Loucy (cell line): ENCODE measurements at regions not wholly inside any gene's neighbourhood (a gene's known extent, or its start where the extent isn't known, plus 50 kb on each side); places are given as distances from the start of the nearest gene placed in this dataset.

Experiments
- H2AFZ ChIP-seq: fragments of 200-600 bp; sonication (generic); 2 replicates; pipeline ENCODE4 v1.6.0; 2016; ENCODE audit warnings: antibody characterized with exemption, mild to moderate bottlenecking, low read length, moderate library complexity
- H3F3A ChIP-seq: fragments of 200-600 bp; 2 replicates; pipeline ENCODE4 v1.6.0; 2016; ENCODE audit warnings: antibody characterized with exemption, low read depth, mild to moderate bottlenecking
- H3K27me3 ChIP-seq: fragments of 200-600 bp; sonication (generic); 2 replicates; pipeline ENCODE4 v1.6.1; 2014; ENCODE audit warnings: low read length, mild to moderate bottlenecking; ENCODE audit not compliant: insufficient read depth, poor library complexity, severe bottlenecking
- H3K36me3 ChIP-seq: fragments of 200-600 bp; sonication (generic); 2 replicates; pipeline ENCODE4 v1.6.1; 2016; ENCODE audit warnings: low read length; ENCODE audit not compliant: insufficient read depth
- H3K4me1 ChIP-seq: fragments of 200-600 bp; sonication (generic); 2 replicates; pipeline ENCODE4 v1.5.1; 2014; ENCODE audit warnings: low read length, mild to moderate bottlenecking; ENCODE audit not compliant: insufficient read depth, poor library complexity, severe bottlenecking
- H3K4me2 ChIP-seq: fragments of 200-600 bp; sonication (generic); 2 replicates; pipeline ENCODE4 v1.6.0; 2014; ENCODE audit warnings: antibody characterized with exemption, low read length, low read depth, mild to moderate bottlenecking; ENCODE audit not compliant: poor library complexity, severe bottlenecking
- H3K4me3 ChIP-seq: fragments of 200-600 bp; sonication (generic); 2 replicates; pipeline ENCODE4 v1.5.1; 2014; ENCODE audit warnings: low read length, mild to moderate bottlenecking, mixed read lengths; ENCODE audit not compliant: poor library complexity, severe bottlenecking
- H3K79me2 ChIP-seq: fragments of 200-600 bp; sonication (generic); 2 replicates; pipeline ENCODE4 v1.6.1; 2014; ENCODE audit warnings: low read length; ENCODE audit not compliant: insufficient read depth
- H3K9ac ChIP-seq: fragments of 200-600 bp; sonication (generic); 2 replicates; pipeline ENCODE4 v1.6.0; 2014; ENCODE audit warnings: mild to moderate bottlenecking, low read depth, low read length, moderate library complexity; ENCODE audit not compliant: poor library complexity, severe bottlenecking
- H3K9me2 ChIP-seq: fragments of 200-600 bp; sonication (generic); replicated peaks from 2 replicates; pipeline ENCODE4 v1.6.1; 2016; ENCODE audit warnings: low read depth, low read length, mixed read lengths
- H3K9me3 ChIP-seq: fragments of 200-600 bp; sonication (generic); 2 replicates; pipeline ENCODE4 v1.6.1; 2014; ENCODE audit warnings: mild to moderate bottlenecking, antibody characterized with exemption, low read length, low read depth; ENCODE audit not compliant: insufficient read depth
- H4K20me1 ChIP-seq: fragments of 200-600 bp; sonication (generic); 2 replicates; pipeline ENCODE4 v1.6.0; 2014; ENCODE audit warnings: antibody characterized with exemption, low read length, mild to moderate bottlenecking; ENCODE audit not compliant: insufficient read depth, poor library complexity, severe bottlenecking
- CTCF ChIP-seq: fragments of 200-600 bp; sonication (generic); conservative IDR thresholded peaks from 2 replicates; pipeline ENCODE4 v1.5.1; 2014; ENCODE audit warnings: mild to moderate bottlenecking, antibody characterized with exemption, low read length
- EZH2phosphoT487 ChIP-seq: fragments of 200-600 bp; IDR thresholded peaks from 2 replicates; pipeline ENCODE4 v1.6.1; 2018; ENCODE audit warnings: antibody characterized with exemption, mild to moderate bottlenecking, moderate library complexity, borderline replicate concordance

DNA sequence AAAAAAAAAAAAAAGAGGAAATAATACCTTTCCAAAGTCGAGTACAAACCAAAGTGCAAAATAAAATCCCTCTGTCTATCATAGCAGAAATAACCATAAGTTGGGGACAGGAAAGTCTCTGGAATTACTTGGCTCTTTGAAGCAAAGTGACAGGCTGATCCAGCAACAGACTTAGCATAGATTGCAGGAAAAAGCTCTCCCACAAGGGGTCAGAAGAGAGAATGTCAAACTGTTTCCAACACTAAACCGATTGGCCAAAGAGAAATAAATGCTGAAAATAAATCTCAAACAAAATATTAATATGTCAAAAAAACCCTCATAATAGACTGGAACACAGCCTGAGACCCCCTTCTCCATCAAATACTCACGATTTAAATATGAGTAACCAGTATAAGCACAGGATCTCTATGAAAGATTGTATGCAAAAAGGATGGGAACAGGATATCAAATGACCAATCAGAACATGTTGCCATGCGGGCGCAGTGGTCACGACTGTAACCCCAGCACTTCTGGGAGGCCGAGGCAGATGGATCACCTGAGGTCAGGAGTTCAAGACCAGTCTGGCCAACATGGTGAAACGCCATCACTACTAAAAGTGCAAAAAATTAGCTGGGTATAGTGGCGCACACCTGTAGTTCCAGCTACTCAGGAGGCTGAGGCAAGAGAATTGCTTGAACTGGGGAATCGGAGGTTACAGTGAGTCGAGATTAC is 1000.7 kb upstream of the LRRN3 start:
- H2AFZ ChIP-seq: no peak overlapping the region
- H3K9ac ChIP-seq: no peak overlapping the region
- no peaks in the 10 kb centered on the region for H3K9me2 ChIP-seq
- TF ChIP-seq EZH2phosphoT487: no peak
- peak; percentile 59 for TF ChIP-seq CTCF
- H3K4me3 ChIP-seq: no peak overlapping the region
- no peaks in the 10 kb centered on the region for H4K20me1 ChIP-seq
- H3K4me1 ChIP-seq: no peaks in the 10 kb centered on the region
- H3K79me2 ChIP-seq: no peaks in the 10 kb centered on the region
- no peaks in the 10 kb centered on the region for H3F3A ChIP-seq
- H3K4me2 ChIP-seq: no peak overlapping the region
- H3K27me3 ChIP-seq: no peaks in the 10 kb centered on the region
- H3K9me3 ChIP-seq: no peaks in the 10 kb centered on the region
- H3K36me3 ChIP-seq: no peaks in the 10 kb centered on the region

- H3K36me3 ChIP-seq: no peaks in the 10 kb centered on the region
- TF ChIP-seq CTCF (no peak), EZH2phosphoT487 (no peak)
- H3K9me2 ChIP-seq: no peaks in the 10 kb centered on the region
- no peaks in the 10 kb centered on the region for H3K4me1 ChIP-seq
- no peaks in the 10 kb centered on the region for H4K20me1 ChIP-seq
- H3F3A ChIP-seq: no peaks in the 10 kb centered on the region
- no peak overlapping the region for H2AFZ ChIP-seq
- H3K27me3 ChIP-seq: no peaks in the 10 kb centered on the region
- no peak overlapping the region for H3K4me3 ChIP-seq
- no peaks in the 10 kb centered on the region for H3K79me2 ChIP-seq
- no peak overlapping the region for H3K4me2 ChIP-seq
- no peaks in the 10 kb centered on the region for H3K9me3 ChIP-seq
- H3K9ac ChIP-seq: no peak overlapping the region
Measured at GRCh38 chr7:110095372-110096052, 995.4 kb upstream of the LRRN3 start.

GRCh38 chr7:110104243-110104642 is 986.7 kb upstream of the LRRN3 start:
- H2AFZ ChIP-seq: no peak overlapping the region
- no peak for TF ChIP-seq CTCF
- no peak for TF ChIP-seq EZH2phosphoT487
- H3K9ac ChIP-seq: no peak overlapping the region

More at GRCh38 chr7:110104243-110104642, 986.7 kb upstream of the LRRN3 start:
- Histone ChIP-seq H3K4me1 (no peaks in the 10 kb centered on the region), H4K20me1 (no peaks in the 10 kb centered on the region), H3F3A (no peaks in the 10 kb centered on the region), H3K4me3 (no peak overlapping the region), H3K9me3 (no peaks in the 10 kb centered on the region), H3K36me3 (no peaks in the 10 kb centered on the region), H3K4me2 (no peak overlapping the region), H3K79me2 (no peaks in the 10 kb centered on the region), H3K27me3 (no peaks in the 10 kb centered on the region), H3K9me2 (no peaks in the 10 kb centered on the region)
